GM18498 (cell line): ENCODE measurements at regions not wholly inside any gene's neighbourhood (a gene's known extent, or its start where the extent isn't known, plus 50 kb on each side); places are given as distances from the start of the nearest gene placed in this dataset.

ENCODE experiments used
- ATAC-seq: cut with Tn5 transposase; IDR thresholded peaks from one replicate; pipeline ENCODE4 v1.9.1; 2021; ENCODE audit warnings: mild to moderate bottlenecking, moderate library complexity; ENCODE audit not compliant: unreplicated experiment

GRCh38 chr3:159210336-159210735 is 408.5 kb downstream of the MFSD1 start:
- no peak for ATAC-seq

GRCh38 chr3:159216311-159216710 is 414.5 kb downstream of the MFSD1 start:
- ATAC-seq: no peak

- no peak for ATAC-seq
These were observed 417.4 kb downstream of the MFSD1 start for GRCh38 chr3:159219231-159219630.

- ATAC-seq: no peak
These were observed 419.5 kb downstream of the MFSD1 start for GRCh38 chr3:159221335-159221734.

GRCh38 chr3:159229116-159229680 is 427.3 kb downstream of the MFSD1 start:
- no peak for ATAC-seq

- ATAC-seq: no peak
These were observed 431.1 kb downstream of the MFSD1 start for GRCh38 chr3:159232966-159233365.

GRCh38 chr3:159233734-159234133 is 431.9 kb downstream of the MFSD1 start:
- ATAC-seq: no peak

- ATAC-seq: no peak
These were observed 432.5 kb downstream of the MFSD1 start for GRCh38 chr3:159234306-159234705.

GRCh38 chr3:159236321-159236720 is 434.5 kb downstream of the MFSD1 start:
- no peak for ATAC-seq

- ATAC-seq: no peak
These were observed 435.4 kb downstream of the MFSD1 start for GRCh38 chr3:159237226-159237625.

GRCh38 chr3:159238646-159239045 is 436.8 kb downstream of the MFSD1 start:
- ATAC-seq: no peak

- no peak for ATAC-seq
These were observed 437.2 kb downstream of the MFSD1 start for GRCh38 chr3:159239059-159239458.

- ATAC-seq: no peak
These were observed 443.1 kb downstream of the MFSD1 start for GRCh38 chr3:159244933-159245332.

GRCh38 chr3:159245871-159246270 is 444.0 kb downstream of the MFSD1 start:
- no peak for ATAC-seq

GRCh38 chr3:159246385-159246784 is 444.5 kb downstream of the MFSD1 start:
- no peak for ATAC-seq

GRCh38 chr3:159249472-159250174 is 447.8 kb downstream of the MFSD1 start:
- ATAC-seq: no peak

- no peak for ATAC-seq
These were observed 449.1 kb downstream of the MFSD1 start for GRCh38 chr3:159250961-159251360.

- no peak for ATAC-seq
These were observed 450.4 kb downstream of the MFSD1 start for GRCh38 chr3:159252274-159252673.

- ATAC-seq: no peak
These were observed 451.0 kb downstream of the MFSD1 start for GRCh38 chr3:159252772-159253384.

GRCh38 chr3:159253860-159254259 is 452.0 kb downstream of the MFSD1 start:
- no peak for ATAC-seq

- ATAC-seq: no peak
These were observed 456.1 kb downstream of the MFSD1 start for GRCh38 chr3:159257954-159258353.

GRCh38 chr3:159258934-159259333 is 457.1 kb downstream of the MFSD1 start:
- no peak for ATAC-seq
